Activated naive CD4-positive, alpha-beta T cell treated with anti-CD3 and anti-CD28 coated beads, Interleukin-2, amount 50 U/mL, for 72 hours (primary cell): ENCODE measurements at regions not wholly inside any gene's neighbourhood (a gene's known extent, or its start where the extent isn't known, plus 50 kb on each side); places are given as distances from the start of the nearest gene placed in this dataset.
"Not testable (repeated sequence)": the region's sequence is repeated elsewhere in the genome, so short reads cannot be mapped to it uniquely, and the experiment has no call there.

Experiments
- ATAC-seq, 2 donors: fragments of 150-1000 bp; cut with Tn5 transposase; 2 replicates each; pipeline ENCODE4 v1.10.0; 2021; ENCODE audit warnings: mild to moderate bottlenecking in 2 of 2, moderate library complexity in 2 of 2
- DNase-seq, 2 donors: peaks; one replicate each; pipeline ENCODE4 v3.0.0; 2021 to 2022; ENCODE audit warnings: low spot score in 2 of 2
- H3K27ac Mint-ChIP-seq, 2 donors: one replicate each; pipeline ENCODE4 v1.8.0; 2022; ENCODE audit warnings: mild to moderate bottlenecking in 2 of 2, mixed read lengths in 2 of 2
- H3K36me3 Mint-ChIP-seq, 2 donors: one replicate each; pipeline ENCODE4 v1.8.0; 2022; ENCODE audit warnings: mixed read lengths in 2 of 2
- H3K9me3 Mint-ChIP-seq, 2 donors: one replicate each; pipeline ENCODE4 v1.8.0; 2022; ENCODE audit warnings: mixed read lengths in 2 of 2

- ATAC-seq (no peak), DNase-seq (no peak)
- no peak overlapping the region for H3K27ac Mint-ChIP-seq
- no peaks in the 10 kb centered on the region for H3K36me3 Mint-ChIP-seq
- H3K9me3 Mint-ChIP-seq = no peaks in the 10 kb centered on the region
These were observed 63.9 kb downstream of the MAT2B start for GRCh38 chr5:163569284-163569683.

- Mint-ChIP-seq H3K36me3 (no peaks in the 10 kb centered on the region), H3K9me3 (no peaks in the 10 kb centered on the region), H3K27ac (no peak overlapping the region)
- ATAC-seq (no peak), DNase-seq (no peak)
These were observed 66.3 kb downstream of the MAT2B start for GRCh38 chr5:163571744-163572143.

GRCh38 chr5:163574472-163575440 is 69.3 kb downstream of the MAT2B start:
- H3K27ac Mint-ChIP-seq = peak overlapping the region in 1 of 2 donors; percentile 82
- DNase-seq (no peak), ATAC-seq (no peak)
- no peaks in the 10 kb centered on the region for H3K9me3 Mint-ChIP-seq
- H3K36me3 Mint-ChIP-seq = no peaks in the 10 kb centered on the region

GRCh38 chr5:163578652-163579051 is 73.2 kb downstream of the MAT2B start:
- no peak for DNase-seq
- Mint-ChIP-seq H3K27ac (no peak overlapping the region), H3K36me3 (no peaks in the 10 kb centered on the region), H3K9me3 (no peaks in the 10 kb centered on the region)
- ATAC-seq = no peak

- DNase-seq (no peak), ATAC-seq (no peak)
- Mint-ChIP-seq H3K27ac (no peak overlapping the region), H3K36me3 (no peaks in the 10 kb centered on the region), H3K9me3 (no peaks in the 10 kb centered on the region)
These were observed 74.3 kb downstream of the MAT2B start for GRCh38 chr5:163579729-163580128.

GRCh38 chr5:163580516-163580915 is 75.1 kb downstream of the MAT2B start:
- Mint-ChIP-seq H3K9me3 (no peaks in the 10 kb centered on the region), H3K27ac (peak overlapping the region in 1 of 2 donors; percentile 31), H3K36me3 (no peaks in the 10 kb centered on the region)
- DNase-seq (no peak), ATAC-seq (no peak)

GRCh38 chr5:163583491-163584153 is 78.2 kb downstream of the MAT2B start:
- not testable (repeated sequence) for H3K27ac Mint-ChIP-seq, DNase-seq, H3K9me3 Mint-ChIP-seq, H3K36me3 Mint-ChIP-seq, ATAC-seq

GRCh38 chr5:163585206-163585605 is 79.8 kb downstream of the MAT2B start:
- DNase-seq (no peak), ATAC-seq (no peak)
- Mint-ChIP-seq H3K36me3 (no peaks in the 10 kb centered on the region), H3K27ac (no peak overlapping the region), H3K9me3 (no peaks in the 10 kb centered on the region)

- H3K36me3 Mint-ChIP-seq = no peaks in the 10 kb centered on the region
- no peaks in the 10 kb centered on the region for H3K9me3 Mint-ChIP-seq
- ATAC-seq = no peak
- no peak for DNase-seq
- no peak overlapping the region for H3K27ac Mint-ChIP-seq
These were observed 81.1 kb downstream of the MAT2B start for GRCh38 chr5:163586531-163586956.

- ATAC-seq (no peak), DNase-seq (no peak)
- no peaks in the 10 kb centered on the region for H3K36me3 Mint-ChIP-seq
- no peaks in the 10 kb centered on the region for H3K9me3 Mint-ChIP-seq
- no peak overlapping the region for H3K27ac Mint-ChIP-seq
These were observed 89.5 kb downstream of the MAT2B start for GRCh38 chr5:163594951-163595350.

- no peaks in the 10 kb centered on the region for H3K36me3 Mint-ChIP-seq
- H3K9me3 Mint-ChIP-seq = no peaks in the 10 kb centered on the region
- no peak for DNase-seq
- no peak overlapping the region for H3K27ac Mint-ChIP-seq
- no peak for ATAC-seq
These were observed 90.7 kb downstream of the MAT2B start for GRCh38 chr5:163595932-163596607.

GRCh38 chr5:163596608-163597315 is 91.3 kb downstream of the MAT2B start:
- Mint-ChIP-seq H3K9me3 (no peaks in the 10 kb centered on the region), H3K36me3 (no peaks in the 10 kb centered on the region), H3K27ac (no peak overlapping the region)
- ATAC-seq (no peak), DNase-seq (no peak)

- ATAC-seq (no peak), DNase-seq (no peak)
- no peaks in the 10 kb centered on the region for H3K36me3 Mint-ChIP-seq
- H3K27ac Mint-ChIP-seq = no peak overlapping the region
- no peaks in the 10 kb centered on the region for H3K9me3 Mint-ChIP-seq
These were observed 98.6 kb downstream of the MAT2B start for GRCh38 chr5:163604013-163604412.

- DNase-seq = no peak
- Mint-ChIP-seq H3K9me3 (no peaks in the 10 kb centered on the region), H3K27ac (no peak overlapping the region), H3K36me3 (no peaks in the 10 kb centered on the region)
- no peak for ATAC-seq
These were observed 101.8 kb downstream of the MAT2B start for GRCh38 chr5:163607256-163607655.

- ATAC-seq (no peak), DNase-seq (no peak)
- Mint-ChIP-seq H3K9me3 (no peaks in the 10 kb centered on the region), H3K36me3 (no peaks in the 10 kb centered on the region), H3K27ac (no peak overlapping the region)
These were observed 103.2 kb downstream of the MAT2B start for GRCh38 chr5:163608621-163609020.

- no peak overlapping the region for H3K27ac Mint-ChIP-seq
- ATAC-seq = no peak
- no peak for DNase-seq
- no peaks in the 10 kb centered on the region for H3K36me3 Mint-ChIP-seq
- no peaks in the 10 kb centered on the region for H3K9me3 Mint-ChIP-seq
These were observed 104.5 kb downstream of the MAT2B start for GRCh38 chr5:163609910-163610309.
